Aorta (tissue), 5 donors: ENCODE measurements at regions not wholly inside any gene's neighbourhood (a gene's known extent, or its start where the extent isn't known, plus 50 kb on each side); places are given as distances from the start of the nearest gene placed in this dataset.

Experiments used
- ATAC-seq: fragments of 200-7000 bp; cut with Tn5 transposase; one replicate; pipeline ENCODE4 v1.9.1; 2022; ENCODE audit warnings: moderate library complexity; ENCODE audit not compliant: low FRiP score
- DNase-seq, 2 donors: peaks; one replicate each; pipeline ENCODE4 v3.0.0-alpha.2; 2020
- H3K27ac ChIP-seq, 2 donors: one replicate each; pipeline ENCODE4 v1.5.1; 2013; ENCODE audit warnings: low read length in 2 of 2, mild to moderate bottlenecking in 2 of 2, moderate library complexity in 2 of 2, control low read depth in 1 of 2, inconsistent platforms in 1 of 2, low read depth in 1 of 2
- H3K27me3 ChIP-seq, 2 donors: one replicate each; pipeline ENCODE4 v1.6.1; 2013; ENCODE audit warnings: control low read depth in 1 of 2, low read length in 1 of 2, mild to moderate bottlenecking in 1 of 2, moderate library complexity in 1 of 2; ENCODE audit not compliant: insufficient read depth in 2 of 2, control insufficient read depth in 1 of 2
- H3K36me3 ChIP-seq, 2 donors: one replicate each; pipeline ENCODE4 v1.6.1; 2013; ENCODE audit warnings: control low read depth in 1 of 2, low read length in 1 of 2, mild to moderate bottlenecking in 1 of 2; ENCODE audit not compliant: insufficient read depth in 2 of 2, control insufficient read depth in 1 of 2
- H3K4me1 ChIP-seq, 2 donors: one replicate each; pipeline ENCODE4 v1.6.1; 2013; ENCODE audit warnings: low read length in 2 of 2, control low read depth in 1 of 2, mild to moderate bottlenecking in 1 of 2, moderate library complexity in 1 of 2; ENCODE audit not compliant: insufficient read depth in 2 of 2, control insufficient read depth in 1 of 2
- H3K4me3 ChIP-seq, 2 donors: one replicate each; pipeline ENCODE4 v1.5.1; 2013; ENCODE audit warnings: low read length in 2 of 2, control low read depth in 1 of 2, mild to moderate bottlenecking in 1 of 2
- H3K9me3 ChIP-seq: one replicate; pipeline ENCODE4 v1.6.1; 2013; ENCODE audit warnings: mild to moderate bottlenecking, low read length; ENCODE audit not compliant: control insufficient read depth
- WGBS, 2 donors: extraction: QIAGEN DNeasy Blood & Tissue Kit; methylation state at CpG; one replicate each; pipeline ENCODE4 v1.1.7; 2013; 5-methylcytosine and 5-hydroxymethylcytosine counted together
- intact Hi-C, 2 donors: fragments of 100-400 bp; cut with DNase I; formaldehyde crosslinking; loops; one replicate each; pipeline versions ENCODE4 v1.14.2 to v1.15.0; 2022
- donor health status: healthy with polysubstance abuse.
- donor health status: Bipolar disorder and iron deficiency.
- donor health status: DM: no; HTN: no; CAD: no.
- donor health status: DM: no; HTN: no; CAD: no.
- donor health status: DM: yes; HTN: yes; CAD: no.

- Histone ChIP-seq H3K9me3 (no peaks in the 10 kb centered on the region), H3K27ac (no peak overlapping the region), H3K27me3 (no peaks in the 10 kb centered on the region), H3K4me1 (peaks cover 0 to 11% of the 10 kb centered on the region in 2 donors), H3K4me3 (no peak overlapping the region), H3K36me3 (no peaks in the 10 kb centered on the region)
- intact Hi-C loops = loop anchor here in 1 of 2 donors (5.0 kb wide), 1 partner anchor 47 kb away; no protein-coding TSS in a partner anchor
- ATAC-seq (no peak), DNase-seq (no peak)
- WGBS, 2 donors = 56 to 64% methylated on average over 4 of the region's 4 CpGs
Observed at GRCh38 chr20:19890445-19891051, 126.6 kb upstream of the NAA20 start.

- Histone ChIP-seq H3K36me3 (no peaks in the 10 kb centered on the region), H3K27ac (no peak overlapping the region), H3K9me3 (no peaks in the 10 kb centered on the region), H3K4me1 (peaks cover 0 to 4% of the 10 kb centered on the region in 2 donors), H3K4me3 (no peak overlapping the region), H3K27me3 (no peaks in the 10 kb centered on the region)
- 93 to 96% methylated on average over 4 of the region's 4 CpGs for WGBS, 2 donors
- ATAC-seq = no peak
- DNase-seq = no peak
- intact Hi-C loops = loop anchor here in 1 of 2 donors (5.0 kb wide), 1 partner anchor 44 kb away; no protein-coding TSS in a partner anchor
Observed at GRCh38 chr20:19893356-19893755, 123.8 kb upstream of the NAA20 start.

- WGBS, 2 donors = 93 to 98% methylated on average over 2 of the region's 2 CpGs
- Histone ChIP-seq H3K9me3 (no peaks in the 10 kb centered on the region), H3K4me3 (no peak overlapping the region), H3K4me1 (peaks cover 0 to 4% of the 10 kb centered on the region in 2 donors), H3K27ac (no peak overlapping the region), H3K27me3 (no peaks in the 10 kb centered on the region), H3K36me3 (no peaks in the 10 kb centered on the region)
- DNase-seq = no peak
- intact Hi-C loops = no loop called here
- no peak for ATAC-seq
Observed at GRCh38 chr20:19895761-19896160, 121.4 kb upstream of the NAA20 start.

- H3K36me3 ChIP-seq = no peaks in the 10 kb centered on the region
- no peak for ATAC-seq
- no peaks in the 10 kb centered on the region for H3K27me3 ChIP-seq
- intact Hi-C loops = no loop called here
- H3K27ac ChIP-seq = no peak overlapping the region
- H3K9me3 ChIP-seq = no peaks in the 10 kb centered on the region
- WGBS, 2 donors = 51 to 53% methylated on average over 6 of the region's 6 CpGs
- DNase-seq = no peak
- peaks cover 0 to 4% of the 10 kb centered on the region in 2 donors for H3K4me1 ChIP-seq
- no peak overlapping the region for H3K4me3 ChIP-seq
Observed at GRCh38 chr20:19897891-19898290, 119.3 kb upstream of the NAA20 start.

- DNase-seq (no peak), ATAC-seq (peak; percentile 45)
- Histone ChIP-seq H3K4me3 (no peak overlapping the region), H3K36me3 (no peaks in the 10 kb centered on the region), H3K27me3 (no peaks in the 10 kb centered on the region), H3K27ac (no peak overlapping the region), H3K4me1 (peaks cover 0 to 4% of the 10 kb centered on the region in 2 donors), H3K9me3 (no peaks in the 10 kb centered on the region)
- 81 to 88% methylated on average over 9 of the region's 9 CpGs for WGBS, 2 donors
- intact Hi-C loops = no loop called here
Observed at GRCh38 chr20:19901226-19901625, 115.9 kb upstream of the NAA20 start.

- no peak overlapping the region for H3K27ac ChIP-seq
- WGBS, 2 donors = 61 to 74% methylated on average over 10 of the region's 10 CpGs
- H3K36me3 ChIP-seq = no peaks in the 10 kb centered on the region
- intact Hi-C loops = no loop called here
- H3K9me3 ChIP-seq = no peaks in the 10 kb centered on the region
- H3K27me3 ChIP-seq = no peaks in the 10 kb centered on the region
- ATAC-seq (peak; percentile 52), DNase-seq (peak in 1 of 2 donors; percentile 69)
- H3K4me1 ChIP-seq = no peaks in the 10 kb centered on the region
- no peak overlapping the region for H3K4me3 ChIP-seq
Observed at GRCh38 chr20:19903168-19903811, 113.9 kb upstream of the NAA20 start.

- Histone ChIP-seq H3K36me3 (no peaks in the 10 kb centered on the region), H3K9me3 (no peaks in the 10 kb centered on the region), H3K27me3 (no peaks in the 10 kb centered on the region), H3K4me3 (no peak overlapping the region), H3K27ac (no peak overlapping the region), H3K4me1 (no peaks in the 10 kb centered on the region)
- WGBS, 2 donors = 88 to 96% methylated on average over 3 of the region's 3 CpGs
- ATAC-seq (no peak), DNase-seq (peak; percentile 48 to 80)
- intact Hi-C loops = no loop called here
Observed at GRCh38 chr20:19907326-19908056, 109.7 kb upstream of the NAA20 start.

GRCh38 chr20:19908576-19908975, 108.6 kb upstream of the NAA20 start:
- WGBS, 2 donors = 87 to 90% methylated on average over 4 of the region's 4 CpGs
- H3K27me3 ChIP-seq = no peaks in the 10 kb centered on the region
- no peaks in the 10 kb centered on the region for H3K4me1 ChIP-seq
- ATAC-seq = no peak
- H3K9me3 ChIP-seq = no peaks in the 10 kb centered on the region
- H3K4me3 ChIP-seq = no peak overlapping the region
- DNase-seq = no peak
- no peak overlapping the region for H3K27ac ChIP-seq
- no peaks in the 10 kb centered on the region for H3K36me3 ChIP-seq
- intact Hi-C loops = no loop called here
